Epithelial cell of proximal tubule (primary cell): ENCODE measurements at regions not wholly inside any gene's neighbourhood (a gene's known extent, or its start where the extent isn't known, plus 50 kb on each side); places are given as distances from the start of the nearest gene placed in this dataset.

Experiments used
- DNase-seq: peaks from one replicate; pipeline ENCODE4 v3.0.0-alpha.2; 2011; ENCODE audit warnings: low read depth
- H3K4me3 ChIP-seq: 2 replicates; pipeline ENCODE4 v1.5.1; 2011; ENCODE audit warnings: low read depth, mild to moderate bottlenecking, low read length
- TF ChIP-seq, protein P1 (sequence below): conservative IDR thresholded peaks from 2 replicates; pipeline ENCODE4 v1.5.1; 2012; ENCODE audit warnings: low read depth, mild to moderate bottlenecking, low read length

DNA sequence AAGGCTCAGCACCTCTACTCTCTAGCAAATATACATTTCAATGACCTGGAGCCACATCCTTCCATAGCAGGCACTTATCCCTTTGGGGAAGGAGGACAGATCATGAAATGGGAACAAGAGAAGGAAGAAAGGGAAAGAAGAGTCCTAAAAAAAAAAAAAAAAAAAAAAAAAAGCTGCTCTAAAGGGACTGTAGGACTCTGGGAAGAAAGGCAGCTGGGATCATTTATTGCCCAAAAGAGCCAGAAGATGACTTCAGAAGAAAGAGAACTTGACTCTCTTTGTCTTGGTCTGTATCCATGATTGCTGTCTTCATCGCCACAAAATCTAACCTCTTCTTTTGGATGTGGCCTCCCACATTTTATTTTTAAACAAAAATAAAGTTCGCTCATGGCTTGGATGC, 203.6 kb upstream of the CELF2 start:
- TF ChIP-seq, protein P1, sequence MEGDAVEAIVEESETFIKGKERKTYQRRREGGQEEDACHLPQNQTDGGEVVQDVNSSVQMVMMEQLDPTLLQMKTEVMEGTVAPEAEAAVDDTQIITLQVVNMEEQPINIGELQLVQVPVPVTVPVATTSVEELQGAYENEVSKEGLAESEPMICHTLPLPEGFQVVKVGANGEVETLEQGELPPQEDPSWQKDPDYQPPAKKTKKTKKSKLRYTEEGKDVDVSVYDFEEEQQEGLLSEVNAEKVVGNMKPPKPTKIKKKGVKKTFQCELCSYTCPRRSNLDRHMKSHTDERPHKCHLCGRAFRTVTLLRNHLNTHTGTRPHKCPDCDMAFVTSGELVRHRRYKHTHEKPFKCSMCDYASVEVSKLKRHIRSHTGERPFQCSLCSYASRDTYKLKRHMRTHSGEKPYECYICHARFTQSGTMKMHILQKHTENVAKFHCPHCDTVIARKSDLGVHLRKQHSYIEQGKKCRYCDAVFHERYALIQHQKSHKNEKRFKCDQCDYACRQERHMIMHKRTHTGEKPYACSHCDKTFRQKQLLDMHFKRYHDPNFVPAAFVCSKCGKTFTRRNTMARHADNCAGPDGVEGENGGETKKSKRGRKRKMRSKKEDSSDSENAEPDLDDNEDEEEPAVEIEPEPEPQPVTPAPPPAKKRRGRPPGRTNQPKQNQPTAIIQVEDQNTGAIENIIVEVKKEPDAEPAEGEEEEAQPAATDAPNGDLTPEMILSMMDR, result no peak

DNA sequence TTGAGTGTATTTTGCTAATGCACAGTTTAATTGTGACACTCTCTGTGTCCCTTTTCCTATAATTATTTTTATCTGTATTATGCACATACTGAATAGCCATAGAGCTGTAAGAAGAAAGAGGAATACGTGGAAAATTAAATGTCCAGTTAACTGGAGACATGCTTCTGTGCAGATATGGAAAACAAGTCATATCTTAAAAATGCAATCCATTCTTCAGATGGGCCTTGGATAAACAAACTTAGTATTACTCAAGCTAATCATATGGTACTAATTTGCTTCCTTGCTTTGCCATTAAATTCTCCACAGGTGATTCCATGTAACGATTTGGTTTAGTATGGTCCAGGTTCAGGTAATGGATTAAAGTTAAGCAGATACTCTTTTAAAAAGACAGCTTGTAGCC, 201.2 kb upstream of the CELF2 start:
- DNase-seq, result no peak
- no peak overlapping the region for H3K4me3 ChIP-seq
- TF ChIP-seq, protein P1, result no peak

More for the DNA sequence above, 203.6 kb upstream of the CELF2 start:
- no peak overlapping the region for H3K4me3 ChIP-seq
- DNase-seq, result no peak

GRCh38 chr10:10817609-10818008, 200.1 kb upstream of the CELF2 start:
- TF ChIP-seq, protein P1, result no peak
- no peak overlapping the region for H3K4me3 ChIP-seq
- DNase-seq, result no peak

GRCh38 chr10:10818082-10818481, 199.6 kb upstream of the CELF2 start:
- TF ChIP-seq, protein P1, result no peak
- H3K4me3 ChIP-seq, result no peak overlapping the region
- no peak for DNase-seq

GRCh38 chr10:10819206-10819856, 198.3 kb upstream of the CELF2 start:
- no peak for DNase-seq
- TF ChIP-seq, protein P1, result no peak

DNA sequence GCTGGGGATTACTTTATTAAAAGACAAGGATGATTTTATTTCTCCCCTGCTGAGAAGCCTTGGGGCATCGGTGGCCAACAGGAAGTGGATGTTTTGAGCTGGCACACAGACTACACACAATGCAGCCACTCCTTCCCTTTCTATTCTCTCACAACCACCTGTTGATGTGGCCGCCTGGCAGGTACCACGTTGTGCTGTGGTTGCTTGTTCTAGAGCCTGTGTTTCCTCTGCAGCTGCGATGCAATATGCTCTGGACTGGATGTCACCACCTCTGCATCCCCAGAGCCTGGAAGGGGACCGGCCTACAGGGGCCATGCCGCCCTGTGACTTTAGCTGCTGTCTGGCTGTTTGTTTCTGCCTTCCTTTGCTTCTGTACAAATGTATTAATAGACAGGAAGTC, 195.7 kb upstream of the CELF2 start:
- no peak overlapping the region for H3K4me3 ChIP-seq
- TF ChIP-seq, protein P1, result no peak
- DNase-seq, result no peak

More at GRCh38 chr10:10819206-10819856, 198.3 kb upstream of the CELF2 start:
- H3K4me3 ChIP-seq, result no peak overlapping the region

DNA sequence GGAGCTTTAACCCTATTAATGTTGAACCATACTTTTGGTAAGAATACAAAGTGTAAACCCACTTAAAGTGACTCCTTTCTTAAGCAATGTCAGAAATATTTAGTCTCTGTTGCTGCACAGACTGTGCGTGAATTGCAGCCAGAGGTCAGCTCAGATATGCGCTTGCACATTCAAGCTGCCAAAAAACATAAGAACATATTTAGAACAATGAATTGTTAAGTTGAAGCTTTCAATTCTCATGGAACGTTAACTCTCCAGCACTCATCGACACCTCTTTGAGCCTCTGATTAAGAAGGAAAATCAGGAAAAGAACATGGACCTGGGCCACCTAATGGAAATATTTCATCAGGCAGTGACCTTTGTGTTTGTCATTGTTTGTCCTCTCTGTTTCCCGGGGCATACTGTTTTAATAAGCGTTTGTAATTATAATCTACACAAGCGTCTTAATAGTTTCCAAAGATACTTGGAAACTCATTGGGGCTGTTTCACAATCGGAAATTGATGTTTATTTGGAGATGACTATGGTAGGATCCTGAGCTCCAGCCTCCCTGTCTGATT, 193.0 kb upstream of the CELF2 start:
- no peak for DNase-seq
- H3K4me3 ChIP-seq, result no peak overlapping the region
- TF ChIP-seq, protein P1, result no peak
